Fibroblast of peridontal ligament (primary cell): ENCODE measurements at regions not wholly inside any gene's neighbourhood (a gene's known extent, or its start where the extent isn't known, plus 50 kb on each side); places are given as distances from the start of the nearest gene placed in this dataset.
"Not testable (repeated sequence)": the region's sequence is repeated elsewhere in the genome, so short reads cannot be mapped to it uniquely, and the experiment has no call there.

Experiments used
- DNase-seq: peaks from one replicate; pipeline ENCODE4 v3.0.0-alpha.2; 2010; ENCODE audit errors: extremely low read depth

GRCh38 chr2:145422576-145422975 is 902.7 kb upstream of the ZEB2 start:
- no peak for DNase-seq

GRCh38 chr2:145421841-145422240 is 901.9 kb upstream of the ZEB2 start:
- peak; percentile 56 for DNase-seq

GRCh38 chr2:145416640-145417039 is 896.7 kb upstream of the ZEB2 start:
- DNase-seq, result no peak

GRCh38 chr2:145415151-145415550 is 895.2 kb upstream of the ZEB2 start:
- no peak for DNase-seq

GRCh38 chr2:145413261-145414030 is 893.5 kb upstream of the ZEB2 start:
- DNase-seq, result no peak

GRCh38 chr2:145412155-145412554 is 892.2 kb upstream of the ZEB2 start:
- DNase-seq, result no peak

GRCh38 chr2:145411493-145411892 is 891.6 kb upstream of the ZEB2 start:
- no peak for DNase-seq

- no peak for DNase-seq
Measured at GRCh38 chr2:145410086-145410485, 890.2 kb upstream of the ZEB2 start.

- DNase-seq, result no peak
Measured at GRCh38 chr2:145408980-145409379, 889.1 kb upstream of the ZEB2 start.

GRCh38 chr2:145404690-145405089 is 884.8 kb upstream of the ZEB2 start:
- no peak for DNase-seq

- no peak for DNase-seq
Measured at GRCh38 chr2:145402706-145403277, 882.9 kb upstream of the ZEB2 start.

GRCh38 chr2:145399131-145399530 is 879.2 kb upstream of the ZEB2 start:
- peak; percentile 11 for DNase-seq

GRCh38 chr2:145394181-145394580 is 874.3 kb upstream of the ZEB2 start:
- no peak for DNase-seq

- no peak for DNase-seq
Measured at GRCh38 chr2:145386973-145387372, 867.1 kb upstream of the ZEB2 start.

- no peak for DNase-seq
Measured at GRCh38 chr2:145383961-145384360, 864.0 kb upstream of the ZEB2 start.

GRCh38 chr2:145380436-145381017 is 860.6 kb upstream of the ZEB2 start:
- peak; percentile 86 for DNase-seq

GRCh38 chr2:145379934-145380333 is 860.0 kb upstream of the ZEB2 start:
- no peak for DNase-seq

- no peak for DNase-seq
Measured at GRCh38 chr2:145374165-145374564, 854.2 kb upstream of the ZEB2 start.

- DNase-seq, result not testable (repeated sequence)
Measured at GRCh38 chr2:145367334-145367733, 847.4 kb upstream of the ZEB2 start.

GRCh38 chr2:145366341-145366740 is 846.4 kb upstream of the ZEB2 start:
- DNase-seq, result no peak

- no peak for DNase-seq
Measured at GRCh38 chr2:145360129-145360790, 840.3 kb upstream of the ZEB2 start.

GRCh38 chr2:145359561-145359960 is 839.6 kb upstream of the ZEB2 start:
- no peak for DNase-seq

GRCh38 chr2:145356056-145356455 is 836.1 kb upstream of the ZEB2 start:
- DNase-seq, result no peak
